Gastrocnemius medialis (tissue), 4 donors: ENCODE measurements at regions not wholly inside any gene's neighbourhood (a gene's known extent, or its start where the extent isn't known, plus 50 kb on each side); places are given as distances from the start of the nearest gene placed in this dataset.

Source experiments
- CTCF ChIP-seq, 5 experiments: fragments of 450-650 bp in 3 of 5; fragments of 200-600 bp in 2 of 5; sonication (generic) in 2 of 5; IDR thresholded peaks in 4 of 5; conservative IDR thresholded peaks in 1 of 5; 1 replicate in 4 of 5; 2 replicates in 1 of 5; pipeline ENCODE4 v1.5.1; 2016 to 2019; ENCODE audit warnings: antibody characterized with exemption in 5 of 5, mild to moderate bottlenecking in 3 of 5, moderate library complexity in 3 of 5
- POLR2A ChIP-seq, 2 donors: fragments of 450-650 bp; IDR thresholded peaks; one replicate each; pipeline ENCODE4 v1.6.1; 2017; ENCODE audit warnings: antibody characterized with exemption in 2 of 2, mild to moderate bottlenecking in 2 of 2, moderate library complexity in 2 of 2

GRCh38 chr3:30198162-30198561 lies 408.2 kb upstream of the TGFBR2 start:
- TF ChIP-seq POLR2A (IDR thresholded peaks at IDR 0.05): no peak
- TF ChIP-seq CTCF (IDR thresholded peaks at IDR 0.05 in 4 of 5, conservative IDR thresholded peaks at IDR 0.05 in 1 of 5): no peak
